ENCODE measurements at regions not wholly inside any gene's neighbourhood (a gene's known extent, or its start where the extent isn't known, plus 50 kb on each side); places are given as distances from the start of the nearest gene placed in this dataset.

GRCh38 chr15:94887391-94887790 lies 656.0 kb downstream of the MCTP2 start:
- Histone ChIP-seq H4K8ac (ENCODE audit: low read depth, low read length) (no peak overlapping the region), H3K23ac (ENCODE audit: low read length) (no peak overlapping the region), H3K4me1 (ENCODE audit: control insufficient read depth in 1 of 2, insufficient read depth in 2 of 2, low read length in 2 of 2) (no peaks in the 10 kb centered on the region), H4K12ac (ENCODE audit: low read depth, low read length) (no peak overlapping the region), H3K9ac (ENCODE audit: low read length) (no peak overlapping the region), H3K4me2 (ENCODE audit: low read length) (no peak overlapping the region), H2BK5ac (ENCODE audit: low read depth, low read length, poor library complexity) (no peak overlapping the region), H3K79me2 (ENCODE audit: control insufficient read depth, insufficient read depth, low read length, poor library complexity) (no peaks in the 10 kb centered on the region), H3K27ac (ENCODE audit: low read depth, low read length) (no peak overlapping the region), H2AK5ac (ENCODE audit: low read length) (no peak overlapping the region), H2BK120ac (ENCODE audit: insufficient read depth, low read length, poor library complexity) (no peak overlapping the region), H3K79me1 (ENCODE audit: low read length) (no peaks in the 10 kb centered on the region), H3K18ac (ENCODE audit: low read length) (no peak overlapping the region), H2AFZ (ENCODE audit: insufficient read depth, low read length, poor library complexity) (no peak overlapping the region), H2BK12ac (ENCODE audit: low read length) (no peak overlapping the region), H3K4ac (ENCODE audit: low read depth, low read length) (no peak overlapping the region), H4K91ac (ENCODE audit: low read depth, low read length) (no peak overlapping the region), H3K9me3 (ENCODE audit: insufficient read depth, low read depth, low read length) (no peaks in the 10 kb centered on the region), H3K36me3 (ENCODE audit: control insufficient read depth in 1 of 2, insufficient read depth in 2 of 2, low read length in 2 of 2) (no peaks in the 10 kb centered on the region), H3K14ac (ENCODE audit: low read length) (no peak overlapping the region), H3K27me3 (ENCODE audit: insufficient read depth, low read length) (no peaks in the 10 kb centered on the region), H3K4me3 (ENCODE audit: low read depth, low read length) (no peak overlapping the region)
- peak in 1 of 2 donors; percentile 6 for DNase-seq

- no peak overlapping the region for H4K8ac ChIP-seq (ENCODE audit: low read depth, low read length)
- no peak overlapping the region for H3K4me2 ChIP-seq (ENCODE audit: low read length)
- no peak overlapping the region for H2BK5ac ChIP-seq (ENCODE audit: low read depth, low read length, poor library complexity)
- H3K9me3 ChIP-seq (ENCODE audit: insufficient read depth, low read depth, low read length) = no peaks in the 10 kb centered on the region
- H2BK12ac ChIP-seq (ENCODE audit: low read length) = no peak overlapping the region
- WGBS (ENCODE audit: extremely low coverage, insufficient coverage, insufficient read length) = no CpG with 5 or more reads among the region's 5 CpGs
- H2AK5ac ChIP-seq (ENCODE audit: low read length) = no peak overlapping the region
- no peak overlapping the region for H3K4ac ChIP-seq (ENCODE audit: low read depth, low read length)
- H3K27ac ChIP-seq (ENCODE audit: low read depth, low read length) = no peak overlapping the region
- peak; percentile 27 to 74 for DNase-seq
- no peak overlapping the region for H3K9ac ChIP-seq (ENCODE audit: low read length)
- no peak overlapping the region for H4K91ac ChIP-seq (ENCODE audit: low read depth, low read length)
- H3K79me1 ChIP-seq (ENCODE audit: low read length) = no peaks in the 10 kb centered on the region
- no peaks in the 10 kb centered on the region for H3K27me3 ChIP-seq (ENCODE audit: insufficient read depth, low read length)
- no peaks in the 10 kb centered on the region for H3K79me2 ChIP-seq (ENCODE audit: control insufficient read depth, insufficient read depth, low read length, poor library complexity)
- H3K4me1 ChIP-seq (ENCODE audit: control insufficient read depth in 1 of 2, insufficient read depth in 2 of 2, low read length in 2 of 2) = no peaks in the 10 kb centered on the region
- H3K18ac ChIP-seq (ENCODE audit: low read length) = no peak overlapping the region
- H3K36me3 ChIP-seq (ENCODE audit: control insufficient read depth in 1 of 2, insufficient read depth in 2 of 2, low read length in 2 of 2) = no peaks in the 10 kb centered on the region
- H4K12ac ChIP-seq (ENCODE audit: low read depth, low read length) = no peak overlapping the region
- no peak overlapping the region for H3K23ac ChIP-seq (ENCODE audit: low read length)
- H2BK120ac ChIP-seq (ENCODE audit: insufficient read depth, low read length, poor library complexity) = no peak overlapping the region
- H3K4me3 ChIP-seq (ENCODE audit: low read depth, low read length) = no peak overlapping the region
- no peak overlapping the region for H3K14ac ChIP-seq (ENCODE audit: low read length)
- no peak overlapping the region for H2AFZ ChIP-seq (ENCODE audit: insufficient read depth, low read length, poor library complexity)
Observed at GRCh38 chr15:94889153-94889552, 657.8 kb downstream of the MCTP2 start.

GRCh38 chr15:94893091-94893490 lies 661.7 kb downstream of the MCTP2 start:
- Histone ChIP-seq H2BK5ac (ENCODE audit: low read depth, low read length, poor library complexity) (no peak overlapping the region), H2AFZ (ENCODE audit: insufficient read depth, low read length, poor library complexity) (no peak overlapping the region), H2AK5ac (ENCODE audit: low read length) (no peak overlapping the region)

GRCh38 chr15:94894056-94894455 lies 662.7 kb downstream of the MCTP2 start:
- H2BK12ac ChIP-seq (ENCODE audit: low read length) = no peak overlapping the region
- no CpG with 5 or more reads among the region's 3 CpGs for WGBS (ENCODE audit: extremely low coverage, insufficient coverage, insufficient read length)
- H3K4ac ChIP-seq (ENCODE audit: low read depth, low read length) = no peak overlapping the region
- H3K4me1 ChIP-seq (ENCODE audit: control insufficient read depth in 1 of 2, insufficient read depth in 2 of 2, low read length in 2 of 2) = no peaks in the 10 kb centered on the region
- H2BK5ac ChIP-seq (ENCODE audit: low read depth, low read length, poor library complexity) = no peak overlapping the region
- H4K91ac ChIP-seq (ENCODE audit: low read depth, low read length) = no peak overlapping the region
- no peaks in the 10 kb centered on the region for H3K79me1 ChIP-seq (ENCODE audit: low read length)
- H4K8ac ChIP-seq (ENCODE audit: low read depth, low read length) = no peak overlapping the region
- H2AFZ ChIP-seq (ENCODE audit: insufficient read depth, low read length, poor library complexity) = no peak overlapping the region
- H3K79me2 ChIP-seq (ENCODE audit: control insufficient read depth, insufficient read depth, low read length, poor library complexity) = no peaks in the 10 kb centered on the region
- H3K9me3 ChIP-seq (ENCODE audit: insufficient read depth, low read depth, low read length) = no peaks in the 10 kb centered on the region
- H3K9ac ChIP-seq (ENCODE audit: low read length) = no peak overlapping the region
- H3K4me2 ChIP-seq (ENCODE audit: low read length) = no peak overlapping the region
- no peak overlapping the region for H2AK5ac ChIP-seq (ENCODE audit: low read length)
- DNase-seq = no peak
- H3K36me3 ChIP-seq (ENCODE audit: control insufficient read depth in 1 of 2, insufficient read depth in 2 of 2, low read length in 2 of 2) = no peaks in the 10 kb centered on the region
- no peak overlapping the region for H4K12ac ChIP-seq (ENCODE audit: low read depth, low read length)
- no peak overlapping the region for H2BK120ac ChIP-seq (ENCODE audit: insufficient read depth, low read length, poor library complexity)
- no peak overlapping the region for H3K4me3 ChIP-seq (ENCODE audit: low read depth, low read length)
- H3K23ac ChIP-seq (ENCODE audit: low read length) = no peak overlapping the region
- no peaks in the 10 kb centered on the region for H3K27me3 ChIP-seq (ENCODE audit: insufficient read depth, low read length)
- H3K14ac ChIP-seq (ENCODE audit: low read length) = no peak overlapping the region
- no peak overlapping the region for H3K18ac ChIP-seq (ENCODE audit: low read length)
- no peak overlapping the region for H3K27ac ChIP-seq (ENCODE audit: low read depth, low read length)

More at GRCh38 chr15:94893091-94893490, 661.7 kb downstream of the MCTP2 start:
- Histone ChIP-seq H2BK120ac (ENCODE audit: insufficient read depth, low read length, poor library complexity) (no peak overlapping the region), H3K27me3 (ENCODE audit: insufficient read depth, low read length) (no peaks in the 10 kb centered on the region), H3K27ac (ENCODE audit: low read depth, low read length) (no peak overlapping the region), H3K4me2 (ENCODE audit: low read length) (no peak overlapping the region), H4K91ac (ENCODE audit: low read depth, low read length) (no peak overlapping the region), H4K12ac (ENCODE audit: low read depth, low read length) (no peak overlapping the region), H3K79me1 (ENCODE audit: low read length) (no peaks in the 10 kb centered on the region), H3K18ac (ENCODE audit: low read length) (no peak overlapping the region), H4K8ac (ENCODE audit: low read depth, low read length) (no peak overlapping the region), H3K14ac (ENCODE audit: low read length) (no peak overlapping the region), H3K4ac (ENCODE audit: low read depth, low read length) (no peak overlapping the region), H3K9me3 (ENCODE audit: insufficient read depth, low read depth, low read length) (no peaks in the 10 kb centered on the region), H3K23ac (ENCODE audit: low read length) (no peak overlapping the region), H3K9ac (ENCODE audit: low read length) (no peak overlapping the region), H3K79me2 (ENCODE audit: control insufficient read depth, insufficient read depth, low read length, poor library complexity) (no peaks in the 10 kb centered on the region), H3K36me3 (ENCODE audit: control insufficient read depth in 1 of 2, insufficient read depth in 2 of 2, low read length in 2 of 2) (no peaks in the 10 kb centered on the region), H3K4me3 (ENCODE audit: low read depth, low read length) (no peak overlapping the region), H2BK12ac (ENCODE audit: low read length) (no peak overlapping the region), H3K4me1 (ENCODE audit: control insufficient read depth in 1 of 2, insufficient read depth in 2 of 2, low read length in 2 of 2) (no peaks in the 10 kb centered on the region)
- no peak for DNase-seq

GRCh38 chr15:94909510-94909909 lies 678.1 kb downstream of the MCTP2 start:
- Histone ChIP-seq H3K23ac (ENCODE audit: low read length) (no peak overlapping the region), H3K79me1 (ENCODE audit: low read length) (no peaks in the 10 kb centered on the region), H2BK12ac (ENCODE audit: low read length) (no peak overlapping the region), H3K27ac (ENCODE audit: low read depth, low read length) (no peak overlapping the region), H3K4me1 (ENCODE audit: control insufficient read depth in 1 of 2, insufficient read depth in 2 of 2, low read length in 2 of 2) (peaks cover 0 to 3% of the 10 kb centered on the region in 2 experiments), H2AK5ac (ENCODE audit: low read length) (no peak overlapping the region), H4K91ac (ENCODE audit: low read depth, low read length) (no peak overlapping the region), H3K4ac (ENCODE audit: low read depth, low read length) (no peak overlapping the region), H3K9ac (ENCODE audit: low read length) (no peak overlapping the region), H2BK120ac (ENCODE audit: insufficient read depth, low read length, poor library complexity) (no peak overlapping the region), H3K4me2 (ENCODE audit: low read length) (no peak overlapping the region), H2BK5ac (ENCODE audit: low read depth, low read length, poor library complexity) (no peak overlapping the region), H3K4me3 (ENCODE audit: low read depth, low read length) (no peak overlapping the region), H3K14ac (ENCODE audit: low read length) (no peak overlapping the region), H4K12ac (ENCODE audit: low read depth, low read length) (no peak overlapping the region), H2AFZ (ENCODE audit: insufficient read depth, low read length, poor library complexity) (no peak overlapping the region), H3K79me2 (ENCODE audit: control insufficient read depth, insufficient read depth, low read length, poor library complexity) (no peaks in the 10 kb centered on the region), H4K8ac (ENCODE audit: low read depth, low read length) (no peak overlapping the region), H3K9me3 (ENCODE audit: insufficient read depth, low read depth, low read length) (peaks cover 2% of the 10 kb centered on the region), H3K27me3 (ENCODE audit: insufficient read depth, low read length) (no peaks in the 10 kb centered on the region), H3K18ac (ENCODE audit: low read length) (no peak overlapping the region), H3K36me3 (ENCODE audit: control insufficient read depth in 1 of 2, insufficient read depth in 2 of 2, low read length in 2 of 2) (no peaks in the 10 kb centered on the region)
- no CpG with 5 or more reads among the region's 1 CpG for WGBS (ENCODE audit: extremely low coverage, insufficient coverage, insufficient read length)
- DNase-seq = no peak

Data from trophoblast cell (in vitro differentiated cells and primary cell).